Gastroesophageal sphincter (tissue), 4 donors: ENCODE measurements at regions not wholly inside any gene's neighbourhood (a gene's known extent, or its start where the extent isn't known, plus 50 kb on each side); places are given as distances from the start of the nearest gene placed in this dataset.

Source experiments
- ATAC-seq: fragments of 150-250 bp; one replicate; pipeline ENCODE4 v1.9.1; 2016; ENCODE audit warnings: mild to moderate bottlenecking, moderate library complexity
- H3K27ac ChIP-seq, 4 donors: fragments of 200-600 bp; sonication (generic) in 3 of 4; 1 replicate in 3 of 4; 2 replicates in 1 of 4; pipeline ENCODE4 v1.5.1; 2016 to 2019
- H3K27me3 ChIP-seq: fragments of 200-600 bp; sonication (generic); one replicate; pipeline ENCODE4 v1.5.1; 2019
- H3K36me3 ChIP-seq, 2 donors: fragments of 200-600 bp; sonication (generic); one replicate each; pipeline ENCODE4 v1.5.1; 2019; ENCODE audit warnings: control low read depth in 1 of 2
- H3K4me1 ChIP-seq, 3 donors: fragments of 200-600 bp; sonication (generic); 1 replicate in 2 of 3; 2 replicates in 1 of 3; pipeline ENCODE4 v1.5.1; 2016 to 2019; ENCODE audit warnings: control low read depth in 2 of 3
- H3K4me3 ChIP-seq, 2 donors: fragments of 200-600 bp; sonication (generic); one replicate each; pipeline ENCODE4 v1.5.1; 2019; ENCODE audit warnings: mild to moderate bottlenecking in 1 of 2, moderate library complexity in 1 of 2
- H3K9me3 ChIP-seq, 3 donors: fragments of 200-600 bp; sonication (generic); one replicate each; pipeline ENCODE4 v1.5.1; 2017 to 2019; ENCODE audit warnings: control low read depth in 2 of 3
- CTCF ChIP-seq, 4 experiments: fragments of 200-600 bp in 2 of 4; fragments of 450-650 bp in 2 of 4; sonication (generic) in 1 of 4; IDR thresholded peaks; one replicate each; pipeline ENCODE4 v1.5.1; 2017 to 2019; ENCODE audit warnings: antibody characterized with exemption in 4 of 4, mild to moderate bottlenecking in 2 of 4, moderate library complexity in 2 of 4
- EP300 ChIP-seq: sonication (generic); formaldehyde crosslinking; IDR thresholded peaks from one replicate; pipeline ENCODE4 v1.6.1; 2017; ENCODE audit warnings: antibody characterized with exemption, mild to moderate bottlenecking
- POLR2A ChIP-seq, 2 donors: fragments of 450-650 bp; IDR thresholded peaks; one replicate each; pipeline ENCODE4 v1.6.1; 2017; ENCODE audit warnings: antibody characterized with exemption in 2 of 2, mild to moderate bottlenecking in 2 of 2, moderate library complexity in 1 of 2
- POLR2AphosphoS5 ChIP-seq: sonication (generic); formaldehyde crosslinking; IDR thresholded peaks from one replicate; pipeline ENCODE4 v1.6.1; 2017; ENCODE audit warnings: antibody characterized with exemption
- WGBS, 2 donors: methylation state at CpG; one replicate each; pipeline ENCODE4 v1.1.5; 2018; ENCODE audit warnings: low coverage in 1 of 2; 5-methylcytosine and 5-hydroxymethylcytosine counted together

GRCh38 chr6:147728903-147729302 lies 220.4 kb downstream of the SAMD5 start:
- ATAC-seq, result no peak
- WGBS, 2 donors, result 72 to 100% methylated on average over 3 to 4 of the region's 4 CpGs
- TF ChIP-seq POLR2A (IDR thresholded peaks at IDR 0.05) (no peak), EP300 (no peak), POLR2AphosphoS5 (no peak)
- Histone ChIP-seq H3K27ac (no peak overlapping the region), H3K27me3 (no peaks in the 10 kb centered on the region), H3K4me3 (no peak overlapping the region), H3K36me3 (no peaks in the 10 kb centered on the region), H3K9me3 (no peaks in the 10 kb centered on the region), H3K4me1 (no peaks in the 10 kb centered on the region)

- Histone ChIP-seq H3K27me3 (no peaks in the 10 kb centered on the region), H3K36me3 (no peaks in the 10 kb centered on the region), H3K4me1 (peaks cover 0 to 4% (median 0%) of the 10 kb centered on the region in 3 donors), H3K9me3 (no peaks in the 10 kb centered on the region), H3K27ac (no peak overlapping the region), H3K4me3 (no peak overlapping the region)
- 61 to 78% methylated on average over 5 of the region's 5 CpGs for WGBS, 2 donors
- no peak for ATAC-seq
- TF ChIP-seq EP300, result no peak
- no peak for TF ChIP-seq POLR2AphosphoS5
- TF ChIP-seq CTCF (IDR thresholded peaks at IDR 0.05), result no peak
- TF ChIP-seq POLR2A (IDR thresholded peaks at IDR 0.05), result no peak
Observed at GRCh38 chr6:147733686-147734085, 225.2 kb downstream of the SAMD5 start.

GRCh38 chr6:147734151-147734550 lies 225.7 kb downstream of the SAMD5 start:
- peaks cover 0 to 8% (median 0%) of the 10 kb centered on the region in 3 donors for H3K4me1 ChIP-seq
- no peak overlapping the region for H3K27ac ChIP-seq
- no peak overlapping the region for H3K4me3 ChIP-seq
- no peaks in the 10 kb centered on the region for H3K27me3 ChIP-seq
- 92% methylated on average over 2 of the region's 8 CpGs; no CpG with 5 or more reads in 1 of the 2 donors for WGBS, 2 donors
- H3K36me3 ChIP-seq, result no peaks in the 10 kb centered on the region
- ATAC-seq, result no peak
- TF ChIP-seq POLR2A (IDR thresholded peaks at IDR 0.05), result no peak
- TF ChIP-seq CTCF (IDR thresholded peaks at IDR 0.05), result no peak
- no peak for TF ChIP-seq POLR2AphosphoS5
- H3K9me3 ChIP-seq, result no peaks in the 10 kb centered on the region

- H3K4me1 ChIP-seq, result peaks cover 0 to 8% (median 0%) of the 10 kb centered on the region in 3 donors
- H3K27ac ChIP-seq, result no peak overlapping the region
- TF ChIP-seq EP300 (no peak), POLR2AphosphoS5 (no peak), CTCF (IDR thresholded peaks at IDR 0.05) (no peak), POLR2A (IDR thresholded peaks at IDR 0.05) (no peak)
- WGBS, 2 donors, result 77 to 86% methylated on average over 2 to 3 of the region's 3 CpGs
- no peaks in the 10 kb centered on the region for H3K9me3 ChIP-seq
- ATAC-seq, result no peak
- no peaks in the 10 kb centered on the region for H3K27me3 ChIP-seq
- no peaks in the 10 kb centered on the region for H3K36me3 ChIP-seq
- H3K4me3 ChIP-seq, result no peak overlapping the region
Observed at GRCh38 chr6:147735924-147736323, 227.4 kb downstream of the SAMD5 start.

GRCh38 chr6:147737115-147737514 lies 228.6 kb downstream of the SAMD5 start:
- 90 to 94% methylated on average over 5 of the region's 5 CpGs for WGBS, 2 donors
- no peak for ATAC-seq
- no peak overlapping the region for H3K27ac ChIP-seq
- no peak overlapping the region for H3K4me3 ChIP-seq
- no peaks in the 10 kb centered on the region for H3K36me3 ChIP-seq
- H3K27me3 ChIP-seq, result no peaks in the 10 kb centered on the region
- TF ChIP-seq POLR2A (IDR thresholded peaks at IDR 0.05), result no peak
- TF ChIP-seq POLR2AphosphoS5, result no peak
- no peak for TF ChIP-seq CTCF (IDR thresholded peaks at IDR 0.05)
- TF ChIP-seq EP300, result no peak
- H3K9me3 ChIP-seq, result no peaks in the 10 kb centered on the region
- H3K4me1 ChIP-seq, result peaks cover 0 to 8% (median 0%) of the 10 kb centered on the region in 3 donors
